T47D (cell line): ENCODE measurements at regions not wholly inside any gene's neighbourhood (a gene's known extent, or its start where the extent isn't known, plus 50 kb on each side); places are given as distances from the start of the nearest gene placed in this dataset.

Experiments used
- DNase-seq, 2 experiments: peaks; one replicate each; pipeline versions ENCODE4 v3.0.0 to v3.0.0-alpha.2; 2011 to 2012; ENCODE audit warnings: low read depth in 1 of 2, low spot score in 1 of 2
- JUND ChIP-seq: IDR thresholded peaks from 2 replicates; pipeline ENCODE4 v1.6.1; 2012; ENCODE audit warnings: low read depth
- in situ Hi-C: cut with HindIII; loops from 2 replicates; pipeline ENCODE4 v1.10.0; 2016; ENCODE audit warnings: low sequenced_read_pairs, low pct_unique_long_range_greater_than_20kb

DNA sequence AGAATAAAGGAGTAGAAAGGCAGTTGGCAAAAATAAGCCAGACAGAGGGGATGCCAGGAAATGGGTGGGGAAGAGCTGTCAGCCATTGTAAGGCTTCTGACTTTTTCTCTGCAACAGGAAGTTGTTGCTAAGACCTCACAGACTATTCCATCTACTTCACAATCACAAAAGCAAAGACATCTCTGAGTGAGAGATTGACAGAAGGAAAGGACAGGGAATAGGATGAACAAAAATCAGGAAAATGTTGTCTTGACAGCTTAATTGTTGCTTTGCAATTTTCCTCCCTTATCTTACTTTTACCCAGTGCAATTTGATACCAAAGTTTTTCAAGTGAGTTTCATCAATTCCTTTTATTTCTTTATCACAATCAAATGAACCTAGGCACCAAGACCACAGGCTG lies 291.2 kb downstream of the CBLN4 start:
- no peak for DNase-seq
- TF ChIP-seq JUND = no peak
- in situ Hi-C loops = no loop called here

DNA sequence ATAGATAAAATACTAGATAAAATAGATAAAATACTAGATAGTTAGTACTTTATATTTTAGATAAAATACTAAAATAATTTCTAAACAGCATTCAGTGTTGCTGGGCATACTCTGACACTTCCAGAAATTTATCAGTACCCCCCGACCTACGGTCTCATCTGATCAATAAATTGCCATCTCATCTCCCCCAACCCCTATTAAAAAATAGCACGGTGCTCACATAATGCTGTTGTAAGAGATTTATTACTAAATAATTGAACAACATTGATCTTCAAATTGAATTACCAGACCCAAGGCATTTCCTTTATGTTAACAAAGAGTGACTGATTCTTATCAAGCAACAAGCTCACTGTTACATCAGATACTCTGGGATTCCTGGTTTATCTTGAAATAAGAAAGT lies 300.9 kb downstream of the CBLN4 start:
- in situ Hi-C loops = no loop called here
- DNase-seq = no peak
- TF ChIP-seq JUND = no peak

DNA sequence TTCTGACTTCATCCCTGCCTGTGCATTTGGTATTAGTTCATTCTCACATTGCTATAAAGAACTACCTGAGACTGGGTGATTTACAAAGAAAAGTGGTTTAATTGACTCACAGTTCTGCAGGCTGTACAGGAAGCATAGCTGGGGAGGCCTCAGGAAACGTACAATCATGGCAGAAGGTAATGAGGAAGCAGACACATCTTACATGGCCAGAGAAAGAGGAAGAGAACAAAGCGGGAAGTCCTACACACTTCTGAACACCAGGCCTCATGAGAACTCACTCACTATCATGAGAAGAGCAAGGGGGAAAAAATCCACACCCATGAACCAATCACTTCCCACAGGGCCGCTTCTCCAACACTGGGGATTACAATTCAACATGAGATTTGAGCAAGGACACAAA lies 303.9 kb downstream of the CBLN4 start:
- no peak for DNase-seq
- no peak for TF ChIP-seq JUND
- in situ Hi-C loops = no loop called here

DNA sequence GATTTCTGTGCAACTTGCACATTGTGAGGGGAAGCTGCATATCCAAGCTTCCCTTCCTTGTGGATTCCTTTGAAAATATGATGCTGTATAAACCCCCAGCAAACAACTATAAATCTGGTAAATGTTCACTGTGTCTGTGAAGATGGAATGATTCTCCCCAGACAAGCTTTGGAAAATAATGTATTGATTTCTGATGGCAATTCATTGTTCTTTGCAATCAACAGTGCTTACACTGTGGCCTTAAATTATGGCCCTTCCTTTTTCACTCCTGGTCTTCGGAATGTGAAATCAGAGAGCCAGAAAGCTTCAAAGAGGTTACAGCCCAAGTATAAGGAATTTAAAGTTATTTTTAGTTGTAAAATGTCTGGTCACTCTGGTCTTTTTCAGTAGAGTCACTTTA lies 308.8 kb downstream of the CBLN4 start:
- DNase-seq = no peak
- in situ Hi-C loops = no loop called here
- TF ChIP-seq JUND = no peak

DNA sequence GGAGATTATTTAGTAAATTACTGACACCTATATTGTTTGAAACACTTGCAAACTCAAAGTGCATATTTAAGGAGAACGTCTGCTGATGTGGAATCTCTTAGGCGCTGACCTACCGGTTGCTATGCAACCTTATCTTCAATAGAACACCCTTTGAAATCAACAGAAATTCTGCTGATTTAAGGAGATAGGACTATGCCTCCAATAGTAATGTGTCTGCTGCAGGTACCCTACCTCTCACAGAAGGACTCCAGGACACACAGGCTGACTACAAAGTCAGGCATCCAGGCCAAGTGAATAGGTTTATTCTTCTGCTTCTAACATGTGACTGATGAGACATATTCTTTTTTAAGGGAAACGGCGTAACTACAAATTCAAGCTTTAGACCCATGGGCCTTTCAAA lies 311.7 kb downstream of the CBLN4 start:
- no peak for TF ChIP-seq JUND
- in situ Hi-C loops = no loop called here
- no peak for DNase-seq

DNA sequence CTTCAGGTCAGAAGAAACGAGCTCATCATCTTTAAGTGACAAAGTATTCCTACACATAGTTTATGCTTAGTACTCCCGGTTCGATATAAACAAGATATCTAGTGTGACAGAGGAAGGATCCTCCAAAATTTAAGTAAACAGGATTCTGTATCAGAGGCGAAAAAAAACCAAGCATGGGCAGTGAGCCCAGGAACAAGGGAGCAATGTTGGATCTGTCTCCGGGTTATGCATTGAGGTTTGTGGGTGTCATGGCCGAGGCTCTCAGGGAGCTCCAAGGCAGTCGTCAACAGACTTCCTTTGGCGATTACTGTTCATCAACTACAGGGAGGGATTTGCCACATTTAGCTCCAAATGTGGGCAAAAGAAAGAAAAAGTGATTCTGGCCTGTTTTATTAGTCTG lies 319.5 kb downstream of the CBLN4 start:
- in situ Hi-C loops = no loop called here
- TF ChIP-seq JUND = no peak
- no peak for DNase-seq

DNA sequence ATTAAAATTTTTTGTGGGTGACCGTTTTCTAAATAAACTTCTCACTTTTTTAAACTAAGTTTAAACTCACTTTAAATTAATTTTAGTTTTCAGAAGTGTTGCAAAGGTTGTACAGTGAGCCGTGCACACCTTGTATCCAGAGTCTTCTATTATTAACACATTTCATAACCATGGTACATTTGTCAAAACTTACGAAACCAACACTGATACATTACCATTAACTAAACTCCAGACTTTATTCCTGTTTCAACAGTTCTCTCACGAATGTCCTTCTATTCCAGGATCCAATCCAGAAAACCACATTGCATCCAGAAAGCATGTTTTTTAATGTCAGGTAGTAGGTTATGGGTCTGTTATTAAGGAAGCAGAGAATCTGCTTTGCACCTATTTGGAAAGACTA lies 319.9 kb downstream of the CBLN4 start:
- in situ Hi-C loops = no loop called here
- DNase-seq = no peak
- TF ChIP-seq JUND = no peak

DNA sequence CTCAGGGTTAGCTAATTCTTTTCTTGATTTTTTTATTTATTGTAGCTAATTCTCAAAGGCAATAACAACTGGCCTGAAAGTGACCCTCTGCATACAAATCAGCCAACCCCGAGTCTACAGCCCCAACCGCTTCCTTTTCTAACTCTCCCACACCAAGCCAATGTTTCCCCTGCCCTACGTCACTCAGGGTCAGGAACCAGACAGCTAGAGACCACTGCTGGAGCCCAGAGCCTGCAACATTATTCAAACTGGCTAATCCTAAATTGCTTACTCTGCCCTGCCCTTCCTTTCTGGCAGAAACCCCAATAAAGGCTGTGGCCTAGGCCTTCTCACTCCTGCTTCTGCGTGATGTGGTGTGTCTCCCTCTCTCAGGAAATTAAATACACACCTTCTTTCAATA lies 320.7 kb downstream of the CBLN4 start:
- in situ Hi-C loops = no loop called here
- no peak for DNase-seq
- no peak for TF ChIP-seq JUND

DNA sequence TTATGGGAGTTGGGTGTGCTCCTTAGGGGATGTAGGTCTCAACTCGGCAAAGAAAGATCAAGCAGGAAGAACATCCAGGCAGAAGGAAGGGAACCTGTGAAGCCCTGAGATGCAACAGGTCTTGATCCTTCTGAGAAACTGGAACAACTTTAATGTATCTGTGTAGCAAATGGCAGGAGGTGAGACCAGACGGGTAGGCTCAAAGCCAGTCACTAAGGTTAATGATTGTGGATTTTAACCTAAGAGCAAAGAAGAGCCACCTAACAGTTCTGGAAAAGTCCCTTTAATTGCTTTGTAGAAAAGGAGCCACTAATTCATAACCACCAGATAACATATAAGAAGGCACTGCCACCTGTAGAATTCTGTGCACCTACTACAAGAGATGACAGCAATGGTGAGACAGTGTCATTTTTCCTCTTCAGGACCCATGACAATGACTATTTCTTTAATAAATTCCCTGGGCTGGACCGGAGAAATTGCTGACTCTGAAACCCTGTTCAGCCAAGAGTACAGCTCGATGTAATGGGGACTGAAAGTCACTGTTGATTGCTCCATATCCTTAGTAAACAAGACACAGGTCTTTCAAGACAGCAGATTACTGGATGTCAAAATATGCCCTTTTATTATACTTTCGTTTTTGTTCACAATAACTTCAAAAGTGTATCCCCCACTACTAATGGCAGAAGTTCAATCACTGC lies 326.2 kb downstream of the CBLN4 start:
- in situ Hi-C loops = no loop called here
- DNase-seq = no peak
- no peak for TF ChIP-seq JUND

DNA sequence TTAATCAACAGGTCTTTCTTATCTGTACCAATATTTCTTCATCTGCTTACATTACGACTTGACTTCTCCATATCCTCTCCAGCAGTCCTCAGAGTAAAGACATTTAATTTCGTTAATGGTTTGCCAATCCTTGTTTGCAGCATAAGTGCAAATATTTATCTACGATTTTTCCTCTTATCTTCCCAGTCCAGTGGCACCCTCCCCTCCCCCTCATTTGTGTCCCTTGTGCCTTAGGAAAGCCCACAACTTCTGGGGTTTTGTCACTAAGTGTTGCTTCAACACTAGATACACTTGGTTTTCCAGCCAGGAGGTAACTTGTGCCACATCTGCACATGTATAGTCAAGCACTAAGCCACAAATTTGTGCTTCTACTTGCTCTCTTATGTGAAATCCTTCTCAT lies 327.2 kb downstream of the CBLN4 start:
- no peak for TF ChIP-seq JUND
- DNase-seq = no peak
- in situ Hi-C loops = no loop called here

DNA sequence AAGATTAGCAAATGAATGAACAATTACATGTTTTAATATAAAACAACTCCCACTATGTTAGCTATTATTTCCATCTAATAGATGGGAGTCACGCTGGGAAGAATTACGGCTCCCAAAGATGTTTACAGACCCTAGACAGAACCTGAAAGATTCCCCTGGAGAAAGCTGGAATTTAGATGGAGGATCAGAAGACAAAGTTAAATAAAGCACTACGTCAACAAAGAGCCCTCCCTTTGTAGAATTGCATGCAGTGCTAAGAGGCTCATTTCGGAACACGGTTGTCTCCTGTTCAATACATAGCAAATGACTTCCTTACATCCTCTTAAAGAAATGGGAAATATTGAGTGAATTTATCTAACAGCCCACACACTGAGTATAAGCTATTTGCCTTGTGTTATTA lies 328.3 kb downstream of the CBLN4 start:
- in situ Hi-C loops = no loop called here
- no peak for TF ChIP-seq JUND
- DNase-seq = no peak

DNA sequence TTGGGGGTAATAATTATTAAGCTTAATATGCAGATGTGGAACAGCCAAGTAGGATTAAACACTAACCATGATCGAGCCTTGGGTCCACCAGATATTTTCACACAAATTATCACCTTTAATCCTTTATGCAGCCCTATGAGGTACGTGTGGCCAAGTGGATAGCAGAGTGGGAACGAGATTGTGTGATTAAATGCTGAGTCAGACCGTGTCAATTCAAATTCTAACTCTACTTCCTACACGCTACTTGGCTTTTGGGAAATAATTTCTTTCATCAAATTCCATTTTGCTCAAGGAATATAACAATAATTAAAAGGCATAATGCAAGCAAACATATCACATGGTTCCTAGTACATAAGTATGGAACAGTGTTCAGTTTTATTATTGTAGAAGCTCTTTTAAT lies 329.2 kb downstream of the CBLN4 start:
- no peak for DNase-seq
- in situ Hi-C loops = no loop called here
- TF ChIP-seq JUND = no peak

DNA sequence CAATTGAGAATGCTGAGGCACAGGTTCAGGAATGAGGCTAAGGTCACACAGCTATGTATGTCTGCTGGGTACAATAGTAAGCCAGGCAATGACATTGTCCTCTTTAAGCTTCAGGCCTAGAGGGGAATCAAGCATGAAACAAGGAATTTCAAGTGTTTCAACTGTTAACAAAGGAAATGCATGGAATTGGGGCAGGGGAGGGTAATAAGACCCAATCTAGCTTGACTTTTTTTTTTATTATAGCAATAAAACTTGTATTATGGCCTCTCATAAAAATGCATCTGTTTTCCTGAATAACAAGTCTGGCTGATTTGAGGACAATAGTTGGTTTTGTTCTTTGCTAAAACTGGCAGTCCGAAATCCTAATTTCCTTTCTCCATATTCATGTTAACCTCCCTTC lies 336.7 kb downstream of the CBLN4 start:
- in situ Hi-C loops = no loop called here
- no peak for TF ChIP-seq JUND
- DNase-seq = no peak

DNA sequence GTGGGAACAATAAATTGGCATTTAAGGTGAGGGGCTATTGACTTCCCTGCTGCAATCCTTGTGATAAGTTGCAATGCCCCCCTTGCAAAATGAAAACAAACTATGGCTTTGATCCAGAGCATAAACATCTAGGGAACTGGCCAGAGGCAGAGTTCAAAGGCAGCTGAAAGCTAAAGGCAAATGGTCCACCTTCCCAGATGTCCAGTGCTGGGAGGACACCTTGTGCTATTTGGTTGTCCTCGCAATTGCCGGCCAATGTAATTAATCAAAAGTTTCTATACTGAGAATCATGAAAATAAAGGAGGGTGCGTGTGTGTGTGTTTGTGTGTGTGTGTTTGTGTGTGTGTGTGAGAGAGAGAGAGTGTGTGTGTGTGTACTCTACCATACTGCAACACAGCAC lies 337.4 kb downstream of the CBLN4 start:
- no peak for DNase-seq
- in situ Hi-C loops = no loop called here
- no peak for TF ChIP-seq JUND
